ENCODE measurements at regions not wholly inside any gene's neighbourhood (a gene's known extent, or its start where the extent isn't known, plus 50 kb on each side); places are given as distances from the start of the nearest gene placed in this dataset.

- TF ChIP-seq CTCF (IDR thresholded peaks at IDR 0.05; ENCODE audit: low read depth, low read length) (no peak), MYC (IDR thresholded peaks at IDR 0.05; ENCODE audit: low read depth, low read length) (no peak), MAX (IDR thresholded peaks at IDR 0.05; ENCODE audit: low read depth, low read length) (no peak), POLR2A (IDR thresholded peaks at IDR 0.05; ENCODE audit: extremely low read depth, insufficient read length) (no peak)
- no peak for DNase-seq (ENCODE audit: low read depth)
Measured at GRCh38 chr9:1254071-1254470, 203.9 kb downstream of the DMRT2 start.

GRCh38 chr9:1256178-1256577 lies 206.0 kb downstream of the DMRT2 start:
- TF ChIP-seq MAX (IDR thresholded peaks at IDR 0.05; ENCODE audit: low read depth, low read length) (no peak), POLR2A (IDR thresholded peaks at IDR 0.05; ENCODE audit: extremely low read depth, insufficient read length) (no peak), MYC (IDR thresholded peaks at IDR 0.05; ENCODE audit: low read depth, low read length) (no peak), CTCF (IDR thresholded peaks at IDR 0.05; ENCODE audit: low read depth, low read length) (no peak)
- no peak for DNase-seq (ENCODE audit: low read depth)
- H3K4me3 ChIP-seq (ENCODE audit: low read depth, low read length) = no peak overlapping the region

More at GRCh38 chr9:1254071-1254470, 203.9 kb downstream of the DMRT2 start:
- no peak overlapping the region for H3K4me3 ChIP-seq (ENCODE audit: low read depth, low read length)

- TF ChIP-seq CTCF (IDR thresholded peaks at IDR 0.05; ENCODE audit: low read depth, low read length) (no peak), MAX (IDR thresholded peaks at IDR 0.05; ENCODE audit: low read depth, low read length) (no peak), POLR2A (IDR thresholded peaks at IDR 0.05; ENCODE audit: extremely low read depth, insufficient read length) (no peak), MYC (IDR thresholded peaks at IDR 0.05; ENCODE audit: low read depth, low read length) (no peak)
- no peak overlapping the region for H3K4me3 ChIP-seq (ENCODE audit: low read depth, low read length)
- DNase-seq (ENCODE audit: low read depth) = no peak
Measured at GRCh38 chr9:1261266-1261665, 211.1 kb downstream of the DMRT2 start.

GRCh38 chr9:1261879-1262766 lies 212.0 kb downstream of the DMRT2 start:
- no peak overlapping the region for H3K4me3 ChIP-seq (ENCODE audit: low read depth, low read length)
- TF ChIP-seq POLR2A (IDR thresholded peaks at IDR 0.05; ENCODE audit: extremely low read depth, insufficient read length) (no peak), MYC (IDR thresholded peaks at IDR 0.05; ENCODE audit: low read depth, low read length) (no peak), MAX (IDR thresholded peaks at IDR 0.05; ENCODE audit: low read depth, low read length) (no peak), CTCF (IDR thresholded peaks at IDR 0.05; ENCODE audit: low read depth, low read length) (no peak)
- no peak for DNase-seq (ENCODE audit: low read depth)

GRCh38 chr9:1267141-1267570 lies 217.0 kb downstream of the DMRT2 start:
- H3K4me3 ChIP-seq (ENCODE audit: low read depth, low read length) = no peak overlapping the region
- TF ChIP-seq POLR2A (IDR thresholded peaks at IDR 0.05; ENCODE audit: extremely low read depth, insufficient read length) (no peak), MYC (IDR thresholded peaks at IDR 0.05; ENCODE audit: low read depth, low read length) (no peak), MAX (IDR thresholded peaks at IDR 0.05; ENCODE audit: low read depth, low read length) (no peak), CTCF (IDR thresholded peaks at IDR 0.05; ENCODE audit: low read depth, low read length) (no peak)
- DNase-seq (ENCODE audit: low read depth) = peak; percentile 25

Data from NB4 (cell line).